ENCODE measurements at regions not wholly inside any gene's neighbourhood (a gene's known extent, or its start where the extent isn't known, plus 50 kb on each side); places are given as distances from the start of the nearest gene placed in this dataset.

DNA sequence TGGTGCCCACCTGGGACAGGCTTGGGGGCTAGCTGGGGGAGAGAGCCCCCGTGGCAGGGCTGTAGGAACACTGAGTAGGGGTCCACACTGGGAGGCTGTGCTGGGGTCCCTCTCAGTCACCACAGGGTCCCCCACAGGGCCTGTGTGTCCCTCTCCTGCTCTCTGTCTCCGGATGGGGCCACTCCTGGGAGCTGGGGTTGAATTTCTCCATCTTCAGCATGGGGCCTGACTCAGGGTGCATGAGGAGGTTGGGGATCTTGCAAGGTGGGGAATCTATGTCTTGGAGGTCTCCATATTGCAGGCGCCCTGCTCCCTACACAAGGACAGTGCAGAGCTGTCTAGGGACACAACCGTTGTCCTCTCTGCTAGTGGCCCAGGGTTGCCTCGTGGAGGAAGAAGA, 78.7 kb upstream of the HDAC4 start:
- Histone ChIP-seq H3K9me1 (ENCODE audit: control insufficient read depth, extremely low read depth, insufficient read depth, low read length) (no peaks in the 10 kb centered on the region), H3K9me3 (ENCODE audit: control insufficient read depth, low read depth, low read length) (peaks cover 3% of the 10 kb centered on the region), H3K4me2 (ENCODE audit: control insufficient read depth, extremely low read depth, insufficient read depth, low read depth, low read length) (no peak overlapping the region), H3K4me1 (ENCODE audit: control insufficient read depth, extremely low read depth, insufficient read depth, low read length) (peaks cover 5% of the 10 kb centered on the region), H4K20me1 (ENCODE audit: control insufficient read depth, extremely low read depth, insufficient read depth, low read length) (no peaks in the 10 kb centered on the region), H3K4me3 (ENCODE audit: control insufficient read depth in 2 of 3, extremely low read depth in 1 of 3, insufficient read depth in 2 of 3, low read depth in 1 of 3, low read length in 3 of 3) (no peak overlapping the region), H2AFZ (ENCODE audit: control insufficient read depth, low read length) (no peak overlapping the region), H3K36me3 (ENCODE audit: control insufficient read depth in 2 of 2, extremely low read depth in 1 of 2, insufficient read depth in 2 of 2, low read length in 2 of 2) (no peaks in the 10 kb centered on the region), H3K27me3 (ENCODE audit: control insufficient read depth, extremely low read depth, insufficient read depth, low read length) (peaks cover 11% of the 10 kb centered on the region), H3K79me2 (ENCODE audit: control insufficient read depth, insufficient read depth, low read length) (no peaks in the 10 kb centered on the region), H3K9ac (ENCODE audit: control insufficient read depth, extremely low read depth, insufficient read depth, low read length) (no peak overlapping the region), H3K27ac (ENCODE audit: control insufficient read depth, insufficient read depth, low read length) (no peak overlapping the region)
- TF ChIP-seq, protein P1, sequence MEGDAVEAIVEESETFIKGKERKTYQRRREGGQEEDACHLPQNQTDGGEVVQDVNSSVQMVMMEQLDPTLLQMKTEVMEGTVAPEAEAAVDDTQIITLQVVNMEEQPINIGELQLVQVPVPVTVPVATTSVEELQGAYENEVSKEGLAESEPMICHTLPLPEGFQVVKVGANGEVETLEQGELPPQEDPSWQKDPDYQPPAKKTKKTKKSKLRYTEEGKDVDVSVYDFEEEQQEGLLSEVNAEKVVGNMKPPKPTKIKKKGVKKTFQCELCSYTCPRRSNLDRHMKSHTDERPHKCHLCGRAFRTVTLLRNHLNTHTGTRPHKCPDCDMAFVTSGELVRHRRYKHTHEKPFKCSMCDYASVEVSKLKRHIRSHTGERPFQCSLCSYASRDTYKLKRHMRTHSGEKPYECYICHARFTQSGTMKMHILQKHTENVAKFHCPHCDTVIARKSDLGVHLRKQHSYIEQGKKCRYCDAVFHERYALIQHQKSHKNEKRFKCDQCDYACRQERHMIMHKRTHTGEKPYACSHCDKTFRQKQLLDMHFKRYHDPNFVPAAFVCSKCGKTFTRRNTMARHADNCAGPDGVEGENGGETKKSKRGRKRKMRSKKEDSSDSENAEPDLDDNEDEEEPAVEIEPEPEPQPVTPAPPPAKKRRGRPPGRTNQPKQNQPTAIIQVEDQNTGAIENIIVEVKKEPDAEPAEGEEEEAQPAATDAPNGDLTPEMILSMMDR (optimal IDR thresholded peaks at IDR 0.05 in 1 of 3, IDR thresholded peaks at IDR 0.05 in 1 of 3, conservative IDR thresholded peaks at IDR 0.05 in 1 of 3; ENCODE audit: extremely low read depth in 1 of 3, insufficient read depth in 2 of 3, low read length in 3 of 3), result no peak
- TF ChIP-seq EZH2 (IDR thresholded peaks at IDR 0.05; ENCODE audit: low read length), result no peak
- dilution Hi-C loops (cut with MboI; ENCODE audit: extremely low pct_ligation_motif_present, low sequenced_read_pairs), result no loop called here
- DNase-seq (ENCODE audit: low read depth, low spot score), result no peak
- FAIRE-seq, result no peak

- Histone ChIP-seq H3K4me1 (ENCODE audit: control insufficient read depth, extremely low read depth, insufficient read depth, low read length) (no peaks in the 10 kb centered on the region), H2AFZ (ENCODE audit: control insufficient read depth, low read length) (no peak overlapping the region), H3K27ac (ENCODE audit: control insufficient read depth, insufficient read depth, low read length) (no peak overlapping the region), H3K4me3 (ENCODE audit: control insufficient read depth in 2 of 3, extremely low read depth in 1 of 3, insufficient read depth in 2 of 3, low read depth in 1 of 3, low read length in 3 of 3) (no peak overlapping the region), H3K79me2 (ENCODE audit: control insufficient read depth, insufficient read depth, low read length) (no peaks in the 10 kb centered on the region), H4K20me1 (ENCODE audit: control insufficient read depth, extremely low read depth, insufficient read depth, low read length) (no peaks in the 10 kb centered on the region), H3K9me3 (ENCODE audit: control insufficient read depth, low read depth, low read length) (peaks cover 3% of the 10 kb centered on the region), H3K27me3 (ENCODE audit: control insufficient read depth, extremely low read depth, insufficient read depth, low read length) (peaks cover under 1% of the 10 kb centered on the region), H3K9me1 (ENCODE audit: control insufficient read depth, extremely low read depth, insufficient read depth, low read length) (no peaks in the 10 kb centered on the region), H3K36me3 (ENCODE audit: control insufficient read depth in 2 of 2, extremely low read depth in 1 of 2, insufficient read depth in 2 of 2, low read length in 2 of 2) (no peaks in the 10 kb centered on the region), H3K9ac (ENCODE audit: control insufficient read depth, extremely low read depth, insufficient read depth, low read length) (no peak overlapping the region), H3K4me2 (ENCODE audit: control insufficient read depth, extremely low read depth, insufficient read depth, low read depth, low read length) (no peak overlapping the region)
- dilution Hi-C loops (cut with MboI; ENCODE audit: extremely low pct_ligation_motif_present, low sequenced_read_pairs), result no loop called here
- DNase-seq (ENCODE audit: low read depth, low spot score) (no peak), FAIRE-seq (no peak)
- TF ChIP-seq, protein P1 (optimal IDR thresholded peaks at IDR 0.05 in 1 of 3, IDR thresholded peaks at IDR 0.05 in 1 of 3, conservative IDR thresholded peaks at IDR 0.05 in 1 of 3; ENCODE audit: extremely low read depth in 1 of 3, insufficient read depth in 2 of 3, low read length in 3 of 3), result no peak
- TF ChIP-seq EZH2 (IDR thresholded peaks at IDR 0.05; ENCODE audit: low read length), result no peak
Measured at GRCh38 chr2:239477591-239477990, 76.8 kb upstream of the HDAC4 start.

Data from keratinocyte (primary cell).